ENCODE measurements at regions not wholly inside any gene's neighbourhood (a gene's known extent, or its start where the extent isn't known, plus 50 kb on each side); places are given as distances from the start of the nearest gene placed in this dataset.

DNA sequence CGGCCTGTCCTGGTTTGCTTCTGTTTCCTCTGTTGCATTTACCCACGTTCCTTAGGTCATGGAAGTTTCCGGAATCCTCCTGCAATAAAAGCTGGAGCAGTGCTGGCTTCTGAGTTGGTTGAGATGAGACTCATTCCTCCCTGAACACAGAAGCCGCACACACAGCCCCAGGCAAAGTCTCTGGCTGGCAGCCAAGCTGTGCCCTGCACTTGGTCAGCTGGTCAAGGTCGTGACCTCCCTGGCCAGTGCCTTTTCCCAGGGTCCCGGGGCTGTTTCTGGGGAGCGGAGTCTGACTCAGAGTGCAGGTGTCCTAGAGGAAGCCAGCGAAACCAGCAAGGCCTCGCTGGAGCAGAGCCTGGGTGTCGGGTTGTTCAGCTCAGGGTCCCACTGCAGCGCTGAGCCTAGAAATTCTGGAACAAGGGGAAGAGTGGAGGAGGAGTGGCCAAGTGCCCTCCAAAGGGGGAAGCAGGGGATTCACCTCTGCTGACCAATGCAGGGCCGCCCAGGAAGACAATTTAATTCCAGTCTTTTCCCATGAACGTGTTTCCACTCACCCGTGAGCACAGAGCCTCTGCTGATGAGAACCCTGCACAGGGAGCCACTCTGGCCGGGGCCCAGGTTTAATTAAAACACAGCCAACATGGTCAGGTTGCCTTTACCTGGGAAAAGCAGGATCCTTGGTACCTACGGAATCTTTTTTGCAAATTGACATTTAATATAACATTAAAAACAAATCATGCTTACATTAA lies 245.5 kb upstream of the PPP2R2D start:
- no peak for DNase-seq

DNA sequence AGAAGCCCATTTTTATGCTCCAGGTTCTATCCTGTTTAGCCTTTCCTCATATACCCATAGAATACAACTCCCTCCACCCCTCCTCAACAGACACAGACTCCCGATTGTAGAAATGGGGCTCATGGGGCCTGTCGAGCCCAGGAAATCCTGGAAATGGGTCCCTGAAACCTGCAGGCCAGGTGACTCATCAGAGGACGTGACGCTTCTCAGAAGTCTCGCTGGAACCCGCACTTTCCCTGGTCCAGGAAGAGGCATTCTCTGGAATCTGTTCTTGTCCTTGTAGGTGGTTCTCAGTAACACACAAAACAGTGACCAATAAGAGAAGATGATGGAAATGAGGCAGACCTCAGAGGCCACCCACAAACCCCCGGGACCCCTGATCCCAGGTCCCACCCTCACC lies 244.8 kb upstream of the PPP2R2D start:
- no peak for DNase-seq

DNA sequence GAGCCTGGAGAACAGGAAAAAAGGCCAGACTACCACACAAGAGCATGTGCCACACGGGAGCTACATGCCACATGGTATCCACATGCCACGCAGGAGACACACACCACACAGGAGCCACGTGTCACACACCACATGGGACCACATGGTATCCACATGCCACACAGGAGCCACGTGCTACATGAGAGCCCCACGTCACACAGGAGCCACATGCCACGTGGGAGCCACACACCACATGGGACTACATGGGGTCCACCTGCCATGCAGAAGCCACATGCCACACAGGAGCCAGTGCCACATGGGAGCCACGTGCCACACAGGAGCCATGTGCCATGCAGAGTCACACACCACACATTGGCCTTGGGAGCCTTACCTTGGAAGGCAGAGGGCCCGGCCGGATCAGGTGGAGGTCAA lies 244.4 kb upstream of the PPP2R2D start:
- no peak for DNase-seq

DNA sequence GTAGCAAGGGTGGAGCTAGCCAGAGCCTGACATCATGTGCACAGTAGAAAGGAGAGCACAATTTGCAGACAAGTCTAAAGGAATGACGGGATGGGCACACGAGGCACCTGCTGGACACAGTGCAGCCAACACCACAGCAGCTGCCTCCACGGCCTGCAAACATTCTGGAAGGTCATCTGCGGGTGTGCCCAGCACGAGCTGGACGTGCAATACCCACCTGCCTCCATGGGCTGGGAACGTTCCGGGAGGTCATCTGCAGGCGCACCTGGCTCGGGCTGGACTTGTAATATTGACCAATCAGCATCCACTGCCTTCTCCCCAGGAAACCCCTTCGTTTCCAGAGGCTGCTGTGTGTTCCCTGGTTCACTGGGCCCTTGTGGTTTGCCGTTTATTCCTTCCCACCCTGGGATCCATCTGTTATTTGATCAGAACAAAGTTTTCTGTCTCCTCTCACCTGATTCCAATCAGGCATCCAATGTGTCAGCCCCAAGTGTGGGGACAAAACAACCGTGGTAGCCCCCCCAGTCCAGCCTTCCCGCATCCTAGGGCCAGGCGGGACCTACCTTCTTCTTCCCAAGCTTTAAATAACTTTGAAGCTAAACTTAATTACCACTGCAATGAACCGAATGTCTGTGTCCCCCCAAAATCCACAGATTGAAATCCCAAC lies 243.4 kb upstream of the PPP2R2D start:
- no peak for DNase-seq

DNA sequence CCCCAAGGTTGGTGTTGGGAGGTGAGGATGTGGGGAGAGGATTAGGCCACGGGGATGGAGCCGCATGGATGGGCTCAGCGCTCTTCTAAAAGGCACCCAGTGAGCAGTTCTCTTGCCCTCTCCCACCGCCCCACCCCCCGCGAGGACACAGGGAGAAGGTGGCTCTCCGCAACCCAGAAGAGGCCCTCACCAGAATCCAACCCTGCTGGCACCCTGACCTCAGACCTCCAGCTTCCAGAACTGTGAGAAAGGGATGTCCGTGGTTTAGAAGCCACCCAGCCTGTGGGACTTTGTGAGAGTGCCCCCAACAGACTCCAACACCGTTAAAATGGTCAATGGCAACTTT lies 242.8 kb upstream of the PPP2R2D start:
- no peak for DNase-seq

DNA sequence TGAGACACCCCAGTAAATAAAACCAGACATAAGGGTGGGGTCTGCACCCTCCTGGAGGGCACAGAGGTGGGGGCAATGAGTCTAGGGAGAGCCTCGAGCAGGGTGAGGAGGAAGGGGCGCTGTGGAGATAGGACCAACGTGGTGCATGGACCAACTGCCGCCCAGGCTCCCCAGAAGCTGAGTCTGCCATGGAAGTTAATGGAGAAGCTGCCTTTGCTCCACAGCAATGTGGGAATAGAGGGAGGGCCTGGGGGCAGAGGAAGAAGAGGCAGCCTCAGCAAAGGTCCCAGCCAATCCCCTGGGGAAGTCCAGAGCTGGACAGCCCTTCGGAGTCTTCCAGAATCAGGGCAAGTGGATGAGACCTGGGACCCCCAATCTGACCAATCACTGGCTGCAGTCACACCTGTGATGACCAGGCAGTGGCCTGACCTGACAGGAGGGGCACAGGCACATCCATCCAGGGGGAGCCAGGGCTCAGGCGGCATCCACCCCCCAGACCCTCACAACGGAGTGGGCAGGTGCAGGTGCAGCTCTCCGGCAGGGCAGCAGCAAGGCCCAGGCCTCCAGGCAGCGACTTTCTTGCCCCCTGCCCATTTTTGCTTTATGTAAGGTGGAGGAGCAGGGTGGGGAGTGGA lies 242.2 kb upstream of the PPP2R2D start:
- no peak for DNase-seq

DNA sequence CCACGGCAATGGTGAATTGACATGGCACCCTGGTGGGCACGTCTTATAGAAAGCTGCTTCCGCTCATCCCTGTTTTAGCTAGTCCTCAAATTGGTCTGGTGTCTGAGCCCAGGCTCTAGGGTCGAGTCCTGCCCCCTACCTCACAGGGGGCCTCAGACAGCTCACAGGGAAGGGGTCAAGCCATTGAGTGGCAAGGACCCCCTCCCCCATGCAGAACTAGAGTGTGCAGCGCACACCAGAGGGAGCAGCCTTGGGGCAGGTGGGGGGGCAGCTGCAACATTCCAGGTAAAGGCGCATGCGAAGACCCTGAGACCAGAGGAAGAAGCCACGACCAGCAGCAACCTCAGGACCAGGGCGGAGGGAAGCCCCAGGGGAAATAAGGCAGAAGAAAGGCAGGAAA lies 240.4 kb upstream of the PPP2R2D start:
- DNase-seq, result no peak

DNA sequence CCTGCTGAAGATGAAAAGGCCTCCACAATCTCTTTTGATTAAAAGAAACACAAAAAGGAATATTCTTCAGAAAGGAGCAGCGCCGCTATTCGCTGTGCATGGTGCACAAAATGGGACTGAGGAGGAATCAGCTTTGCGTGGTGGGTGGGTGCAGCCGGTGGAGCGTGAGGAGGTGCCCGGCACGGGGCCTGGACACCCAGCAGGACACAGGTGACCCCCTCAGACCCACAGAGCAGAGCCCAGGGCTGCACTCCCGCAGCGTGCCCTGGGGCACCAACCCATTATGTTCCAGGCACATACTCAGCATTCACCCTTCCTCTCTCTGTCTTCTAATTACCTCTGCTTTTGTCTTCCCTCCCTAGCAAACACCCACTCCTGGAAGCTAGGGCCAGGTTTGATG lies 238.0 kb upstream of the PPP2R2D start:
- no peak for DNase-seq

DNA sequence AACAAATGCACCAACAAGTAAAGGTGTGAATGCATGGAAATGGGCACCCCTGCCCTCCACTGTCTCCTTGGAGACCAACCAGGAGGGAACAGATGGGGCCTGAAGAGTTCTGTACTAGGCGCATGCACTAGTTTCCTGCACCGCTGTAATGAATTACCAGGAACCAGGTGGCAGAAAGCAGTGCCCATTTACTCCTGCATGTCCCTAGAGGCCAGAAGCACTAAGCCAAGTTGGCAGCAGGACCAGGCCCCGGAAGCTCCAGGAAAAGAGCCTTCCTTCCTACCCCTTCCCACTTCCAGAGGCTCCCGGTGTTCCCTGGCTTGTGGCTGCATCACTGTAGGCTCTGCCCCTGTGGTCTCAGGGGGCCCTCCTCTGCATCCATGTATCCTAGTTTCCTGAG lies 237.5 kb upstream of the PPP2R2D start:
- no peak for DNase-seq

DNA sequence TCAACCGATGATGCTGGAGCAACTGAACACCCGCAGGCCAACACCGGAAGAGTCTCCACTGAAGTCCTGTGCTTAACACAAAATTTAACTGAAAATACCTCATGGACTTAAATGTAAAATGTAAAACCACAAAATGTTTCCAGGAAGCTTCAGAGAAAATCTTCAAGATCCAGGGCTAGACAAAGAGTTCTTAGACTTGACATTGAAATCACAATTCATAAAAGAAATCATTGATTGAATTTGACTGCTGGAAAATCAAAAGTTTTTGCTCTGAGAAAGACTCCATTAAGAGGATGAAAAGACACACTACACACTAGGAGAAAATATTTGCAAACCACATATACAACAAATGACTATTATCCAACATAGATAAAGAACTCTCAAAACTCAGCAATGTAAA lies 234.7 kb upstream of the PPP2R2D start:
- DNase-seq, result no peak

DNA sequence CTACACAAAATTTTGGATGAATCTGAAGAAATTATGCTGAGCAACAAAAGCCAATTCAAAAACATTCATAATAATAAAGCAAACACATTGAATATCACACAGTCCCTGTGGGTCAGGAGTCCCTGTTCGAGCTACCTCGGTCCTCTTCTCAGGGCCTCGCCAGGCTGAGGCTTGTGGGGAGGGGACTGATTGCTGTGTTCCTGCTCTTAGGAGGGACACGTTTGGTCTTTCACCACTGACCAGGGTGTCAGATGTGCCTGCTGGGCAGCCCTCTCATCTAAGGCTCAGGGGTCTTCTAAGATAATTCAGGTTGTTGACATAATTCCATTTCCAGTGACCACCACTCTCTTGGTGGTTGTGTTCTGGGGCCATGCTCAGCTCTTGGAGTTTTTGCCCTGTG lies 233.8 kb upstream of the PPP2R2D start:
- no peak for DNase-seq

DNA sequence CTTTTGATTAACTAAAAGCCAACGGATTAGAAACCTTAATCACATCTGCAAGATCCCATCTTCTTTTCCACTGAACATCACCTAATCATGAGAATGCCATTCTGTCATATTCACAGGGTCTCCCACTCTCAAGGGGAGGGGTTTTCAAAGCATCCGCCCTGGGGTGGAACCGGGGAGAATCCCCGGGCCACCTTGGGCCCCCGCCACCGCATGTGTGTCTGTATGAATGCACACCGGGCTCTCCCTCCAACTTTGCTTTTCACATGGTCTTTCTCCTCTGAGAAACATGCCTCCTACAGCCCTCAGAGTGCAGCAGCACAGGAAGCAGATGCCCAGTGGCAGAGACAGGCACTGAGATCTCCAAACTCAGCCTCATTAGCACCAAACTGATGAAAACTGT lies 233.2 kb upstream of the PPP2R2D start:
- no peak for DNase-seq

DNA sequence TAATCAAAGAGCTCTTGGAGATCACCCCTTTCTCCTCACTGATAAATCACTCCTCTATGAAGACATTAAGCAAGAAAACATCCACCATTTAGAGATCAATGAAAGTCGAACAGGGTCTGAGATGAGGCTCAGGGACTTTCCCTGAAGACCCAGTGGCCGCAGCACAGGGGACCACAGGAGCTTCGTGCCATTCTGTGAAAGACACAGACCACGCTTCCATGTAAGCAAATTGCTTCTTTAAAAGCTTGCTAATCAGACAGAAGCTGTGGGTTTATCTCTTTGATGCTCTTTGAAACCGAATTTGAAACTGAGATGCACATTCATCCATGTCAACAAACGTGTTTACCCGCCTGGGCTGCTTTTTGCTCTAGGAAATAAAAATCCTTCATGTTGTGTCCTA lies 231.9 kb upstream of the PPP2R2D start:
- DNase-seq, result no peak

DNA sequence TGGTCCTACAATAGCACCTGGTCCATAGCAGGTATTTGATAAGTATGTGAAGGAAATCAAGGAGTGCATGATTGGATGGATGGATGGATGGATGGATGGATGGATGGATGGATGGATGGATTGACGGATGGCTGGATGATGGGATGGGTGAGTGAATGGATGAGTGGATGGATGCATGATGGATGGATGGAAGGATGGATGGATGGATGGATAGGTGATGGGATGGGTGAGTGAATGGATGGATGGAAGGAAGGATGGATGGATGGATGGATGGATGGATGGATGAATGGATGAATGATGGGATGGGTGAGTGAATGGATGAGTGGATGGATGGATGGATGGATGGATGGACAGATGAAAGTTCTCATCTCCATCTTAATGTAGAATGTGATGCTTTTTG lies 231.0 kb upstream of the PPP2R2D start:
- no peak for DNase-seq

DNA sequence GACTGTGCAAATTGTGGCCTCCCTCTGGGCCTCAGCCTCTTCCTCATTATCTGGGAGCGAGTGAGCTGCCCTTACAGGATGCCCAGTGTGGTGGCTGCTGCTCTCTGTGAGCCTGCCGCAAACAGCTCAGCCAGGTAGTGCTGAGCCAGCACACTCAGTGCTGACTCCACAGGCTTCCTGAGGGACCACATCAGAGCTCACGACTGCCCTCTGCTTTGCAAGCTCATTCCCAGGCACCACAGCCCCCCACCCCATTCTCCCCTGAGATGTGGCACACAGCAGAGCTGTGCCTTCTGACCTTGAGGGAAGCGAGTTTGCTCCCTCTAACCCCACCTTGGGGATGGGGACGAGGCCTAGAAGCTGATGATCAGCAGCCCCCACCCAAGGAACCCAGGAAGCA lies 230.5 kb upstream of the PPP2R2D start:
- no peak for DNase-seq

DNA sequence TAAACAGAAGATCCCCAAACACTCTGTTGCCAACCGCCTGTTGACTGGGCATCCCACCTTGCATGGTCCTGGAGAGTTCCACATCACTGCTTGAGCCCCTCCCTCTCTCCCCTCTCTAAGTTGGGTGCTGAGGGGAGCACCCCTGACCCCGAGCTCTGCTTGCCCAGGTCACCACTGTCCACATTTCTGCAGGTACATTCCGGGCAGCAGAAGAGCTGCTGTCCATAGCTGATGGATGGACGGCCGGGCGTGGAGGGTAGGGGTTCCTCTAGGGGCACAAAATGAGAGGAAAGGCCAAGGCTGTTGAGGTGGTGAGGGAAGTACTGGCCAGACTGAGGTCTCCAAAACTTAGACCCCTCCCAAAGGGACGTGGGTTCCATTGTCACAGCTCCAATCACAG lies 227.4 kb upstream of the PPP2R2D start:
- no peak for DNase-seq

DNA sequence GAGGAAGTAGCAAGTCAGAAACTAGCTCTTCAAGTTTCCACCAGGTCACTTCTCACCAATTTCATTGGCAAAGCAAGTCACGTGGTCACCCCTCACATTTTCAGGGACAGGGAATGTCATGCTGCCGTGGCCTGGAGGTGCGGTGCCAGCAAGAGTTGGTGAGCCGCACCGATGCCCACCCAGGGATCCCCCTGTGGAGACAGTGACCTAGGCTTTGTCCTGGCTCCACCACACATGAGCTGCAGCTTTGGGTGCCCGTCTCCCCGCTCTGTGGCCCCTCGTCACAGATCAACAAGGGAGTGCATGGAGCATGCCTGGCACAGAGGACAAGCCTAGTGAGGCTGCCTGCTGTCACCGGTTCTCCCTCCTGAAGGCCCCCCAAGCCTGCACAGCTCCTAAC lies 226.7 kb upstream of the PPP2R2D start:
- no peak for DNase-seq

DNA sequence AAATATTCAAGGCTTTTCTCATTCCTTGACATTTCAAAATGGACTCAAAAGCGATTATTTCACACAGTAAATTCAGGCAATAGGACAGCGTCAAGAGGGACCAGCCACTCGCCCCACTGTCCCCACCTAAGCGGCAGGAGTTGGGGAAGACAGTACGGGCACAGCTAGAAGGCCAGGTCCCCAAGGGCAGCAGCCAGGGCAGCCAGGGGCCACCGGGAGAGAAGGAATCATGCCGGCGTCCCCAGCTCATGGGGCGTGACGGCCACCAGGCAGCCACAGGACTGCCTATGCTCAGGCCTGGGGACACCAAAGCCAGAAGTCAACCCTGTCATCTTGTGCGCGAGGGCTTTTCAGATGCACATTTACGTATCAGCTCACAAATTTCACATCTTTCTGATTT lies 225.7 kb upstream of the PPP2R2D start:
- no peak for DNase-seq

DNA sequence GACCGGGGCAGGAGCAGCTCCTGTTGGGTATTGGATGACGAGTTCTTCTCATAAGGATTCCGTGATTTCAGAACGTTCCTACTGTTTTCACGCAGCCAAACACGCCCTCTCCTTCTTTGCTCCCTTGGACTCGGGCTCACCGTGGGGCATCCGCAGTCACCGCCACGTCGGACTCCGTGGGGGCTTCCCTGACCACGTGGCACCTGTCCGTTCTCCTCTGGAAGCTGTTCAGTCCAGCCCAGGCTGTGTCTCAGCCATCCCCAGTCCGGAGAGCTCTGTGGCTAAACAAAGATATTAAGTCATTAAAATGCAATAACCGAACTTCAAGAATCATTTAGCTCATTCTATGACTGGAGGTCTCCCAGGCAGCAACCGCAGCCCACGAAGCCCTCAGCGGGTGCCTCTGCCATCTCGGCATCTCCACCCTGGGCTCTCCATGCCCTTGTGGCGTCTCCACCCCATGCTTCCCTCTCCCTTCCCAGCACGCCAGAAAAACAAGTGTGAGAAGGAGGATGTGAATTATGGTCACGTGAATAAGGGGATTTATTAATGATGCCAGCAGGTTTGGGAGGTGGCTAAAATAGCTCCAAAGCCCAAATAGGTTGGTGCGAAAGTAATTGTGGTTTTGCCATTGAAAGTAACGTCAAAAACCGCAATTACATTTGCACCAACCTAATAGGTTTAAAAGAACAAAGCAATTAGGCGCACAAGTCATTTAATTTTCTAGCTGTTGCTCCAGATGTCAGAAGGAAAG lies 224.6 kb upstream of the PPP2R2D start:
- no peak for DNase-seq

DNA sequence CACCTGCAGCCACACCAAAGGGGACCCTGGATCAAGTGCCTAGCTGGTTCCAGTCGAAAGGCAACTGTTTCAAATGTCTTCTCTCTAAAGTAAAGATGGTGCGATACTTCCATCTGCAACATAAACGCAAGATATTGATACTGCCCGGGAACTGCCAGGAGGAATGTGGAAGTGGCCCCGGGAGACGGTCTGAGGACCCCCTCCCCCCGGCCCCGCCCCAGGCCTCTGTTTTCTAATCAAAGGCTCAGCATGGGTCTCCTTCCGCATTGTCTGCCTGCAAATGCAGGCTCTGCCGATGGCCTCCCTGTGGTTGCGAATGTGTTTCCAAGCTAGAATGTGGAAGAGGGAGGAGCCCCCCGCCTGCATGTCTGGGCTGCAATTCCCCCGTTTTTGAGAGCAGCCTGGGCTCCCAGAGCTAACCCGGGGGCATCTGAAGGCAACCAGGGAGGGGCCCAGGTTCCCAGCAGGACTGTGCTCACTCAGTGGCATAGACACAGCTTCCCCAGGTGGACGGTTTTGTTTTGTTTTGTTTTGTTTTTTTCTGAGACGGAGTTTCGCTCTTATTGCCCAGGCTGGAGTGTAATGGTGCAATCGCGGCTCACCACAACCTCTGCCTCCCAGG lies 223.9 kb upstream of the PPP2R2D start:
- DNase-seq, result no peak

DNA sequence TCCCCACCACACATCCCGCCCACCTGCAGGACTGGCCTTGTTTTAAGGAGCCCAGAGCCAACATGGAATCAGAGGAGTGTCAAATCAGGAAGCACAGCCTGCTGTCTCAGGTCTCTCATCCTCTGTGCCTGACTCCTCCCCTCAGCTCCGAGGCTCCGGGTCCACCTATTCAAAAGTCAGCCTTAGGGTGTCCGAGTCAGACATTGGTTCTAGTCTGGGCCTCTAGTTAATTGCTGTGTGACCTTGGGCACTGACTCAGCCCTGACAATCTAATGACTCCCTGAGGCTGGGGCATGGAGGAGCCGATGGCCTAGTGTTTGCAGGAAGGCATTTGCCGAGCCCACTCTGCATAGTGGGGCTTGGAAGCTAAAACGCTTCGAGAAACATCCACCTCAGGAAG lies 223.1 kb upstream of the PPP2R2D start:
- no peak for DNase-seq

DNA sequence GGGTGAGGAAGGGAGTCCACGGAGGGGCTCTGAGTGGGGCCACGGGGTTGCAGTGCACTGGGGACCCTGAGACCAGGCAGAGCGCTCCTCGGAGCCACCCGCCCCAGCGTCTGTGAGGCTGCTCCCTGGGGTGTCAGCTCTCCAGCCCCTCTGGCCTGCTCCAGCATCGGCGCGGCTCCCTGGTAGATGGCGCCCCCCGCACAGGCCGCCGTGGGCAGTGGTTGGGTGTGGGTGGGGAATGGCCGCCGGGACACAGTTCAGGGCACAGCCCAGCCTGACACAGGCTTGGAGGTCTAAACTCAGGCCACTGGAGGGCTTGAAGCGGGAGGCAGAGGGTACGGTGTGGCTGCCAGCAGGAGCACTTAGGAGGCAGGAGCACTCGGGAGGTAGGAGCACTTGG lies 222.6 kb upstream of the PPP2R2D start:
- DNase-seq, result no peak

DNA sequence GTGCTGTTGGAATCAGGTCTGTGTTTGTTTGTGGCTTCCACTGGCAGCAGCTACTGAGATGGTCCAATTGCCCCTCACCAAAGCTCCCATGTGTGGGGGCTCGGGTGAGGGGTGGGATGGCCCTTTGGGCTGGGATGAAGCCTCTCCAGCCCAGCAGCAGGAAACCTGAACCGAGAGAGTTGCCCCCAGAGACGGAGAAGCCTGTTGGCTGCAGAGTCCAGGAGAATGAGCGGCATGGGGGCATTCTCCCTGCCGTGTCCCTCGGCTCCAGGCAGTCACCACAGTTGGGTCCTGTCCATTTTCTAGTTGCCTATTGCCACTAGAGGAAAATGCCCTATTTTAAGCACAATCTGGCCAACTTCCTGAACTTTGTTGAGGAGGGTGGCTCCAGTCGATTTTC lies 222.2 kb upstream of the PPP2R2D start:
- no peak for DNase-seq
